PFSK-1 (cell line): ENCODE measurements at regions not wholly inside any gene's neighbourhood (a gene's known extent, or its start where the extent isn't known, plus 50 kb on each side); places are given as distances from the start of the nearest gene placed in this dataset.

ENCODE experiments used
- FOXP2 ChIP-seq: optimal IDR thresholded peaks from 2 replicates; pipeline ENCODE3; 2011; ENCODE audit warnings: borderline replicate concordance, control low read depth, inconsistent platforms; ENCODE audit not compliant: insufficient read depth; ENCODE audit errors: extremely low read length, extremely low read depth
- POLR2AphosphoS5 ChIP-seq: IDR thresholded peaks from 2 replicates; pipeline ENCODE4 v1.6.1; 2012; ENCODE audit warnings: low read depth, mild to moderate bottlenecking, control low read depth, low read length, moderate library complexity
- TAF1 ChIP-seq: IDR thresholded peaks from 2 replicates; pipeline ENCODE4 v1.6.1; 2012; ENCODE audit warnings: low read length, control low read depth, borderline replicate concordance; ENCODE audit not compliant: insufficient read depth

DNA sequence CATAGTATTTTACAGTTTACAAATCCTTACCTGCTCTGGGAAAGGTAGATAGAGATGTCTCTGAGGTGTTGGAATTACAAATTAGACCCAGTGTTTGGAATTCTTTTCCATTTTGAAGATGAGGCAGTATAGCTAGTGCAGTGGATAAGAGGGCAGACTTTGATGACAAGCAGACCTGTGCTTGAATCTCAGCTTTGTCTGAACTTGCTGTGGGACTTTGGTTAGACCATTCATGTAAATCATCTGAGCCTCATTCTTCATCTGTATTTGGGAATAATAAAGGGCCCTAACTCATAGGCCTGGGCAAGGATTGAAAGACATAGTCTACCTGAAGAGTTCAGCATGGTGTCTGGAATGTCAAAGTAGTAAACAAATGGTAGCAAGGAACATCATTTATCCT, 77.2 kb upstream of the BOD1L1 start:
- TF ChIP-seq FOXP2 (no peak), TAF1 (no peak), POLR2AphosphoS5 (no peak)
